ENCODE measurements at regions not wholly inside any gene's neighbourhood (a gene's known extent, or its start where the extent isn't known, plus 50 kb on each side); places are given as distances from the start of the nearest gene placed in this dataset. TPM values are rescaled to one million over a fixed set of nuclear protein-coding genes. Genes with fewer than 3 reads are reported as not detected.

DNA sequence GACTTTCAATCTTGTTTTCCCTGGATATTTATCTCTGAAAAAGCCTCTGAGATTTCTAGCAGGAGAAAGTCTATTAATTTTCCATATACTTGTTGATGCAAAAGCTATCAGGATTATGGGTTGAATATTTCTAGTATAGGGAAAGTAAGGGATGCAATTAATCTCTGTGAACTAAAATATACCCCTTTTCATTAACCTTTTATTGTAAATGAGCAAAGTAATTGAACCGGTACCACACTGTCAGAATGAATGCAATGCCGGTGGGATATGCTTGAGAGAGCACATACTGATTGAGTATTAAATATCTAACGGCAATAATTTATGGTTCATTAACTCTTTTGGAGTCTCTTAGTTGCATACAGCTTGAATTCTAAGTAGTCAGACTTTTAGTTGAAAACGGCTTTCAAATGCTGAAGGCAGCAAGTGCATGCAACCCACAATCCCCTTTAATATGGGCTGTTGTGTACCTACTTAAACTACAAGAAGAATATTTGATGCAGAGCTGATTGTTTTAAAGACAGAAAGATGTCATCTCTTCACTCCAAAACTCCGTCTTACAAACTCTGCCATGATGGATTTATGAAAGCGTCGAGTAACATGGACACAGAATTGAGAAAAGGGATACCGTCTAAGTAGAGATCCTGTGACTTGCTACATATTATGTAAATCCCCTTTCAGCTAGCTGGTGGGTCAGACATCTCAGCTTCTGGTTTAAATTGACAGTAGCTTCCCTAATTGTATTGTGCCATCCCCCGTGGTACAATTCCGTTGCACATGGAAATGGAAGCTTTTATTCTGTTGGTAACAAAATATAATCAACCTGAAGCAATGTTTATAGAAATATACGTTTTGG, 141.3 kb upstream of the CDH8 start:
- DNase-seq: no peak

DNA sequence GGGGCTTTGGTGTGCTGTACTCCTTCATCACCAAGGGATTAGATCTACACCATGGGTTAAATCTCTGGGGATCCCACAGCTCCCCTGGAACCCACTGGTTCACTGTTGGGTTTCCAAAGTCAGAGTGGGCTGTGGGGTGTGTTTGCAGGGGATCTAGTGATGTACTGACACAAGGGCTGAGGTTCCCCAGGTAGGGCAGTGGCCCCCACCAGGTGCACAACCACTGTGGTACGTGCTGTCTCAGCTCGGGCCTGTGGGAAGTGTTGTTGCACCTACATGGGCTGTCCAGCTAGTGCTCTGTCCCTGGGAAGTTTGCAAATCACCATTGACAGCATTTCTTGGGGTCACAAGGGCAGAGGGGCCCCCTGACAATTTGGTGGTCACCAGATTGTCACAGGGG, 134.4 kb upstream of the CDH8 start:
- DNase-seq: no peak

- DNase-seq: no peak
Observed at GRCh38 chr16:62167551-62167950, 131.3 kb upstream of the CDH8 start.

DNA sequence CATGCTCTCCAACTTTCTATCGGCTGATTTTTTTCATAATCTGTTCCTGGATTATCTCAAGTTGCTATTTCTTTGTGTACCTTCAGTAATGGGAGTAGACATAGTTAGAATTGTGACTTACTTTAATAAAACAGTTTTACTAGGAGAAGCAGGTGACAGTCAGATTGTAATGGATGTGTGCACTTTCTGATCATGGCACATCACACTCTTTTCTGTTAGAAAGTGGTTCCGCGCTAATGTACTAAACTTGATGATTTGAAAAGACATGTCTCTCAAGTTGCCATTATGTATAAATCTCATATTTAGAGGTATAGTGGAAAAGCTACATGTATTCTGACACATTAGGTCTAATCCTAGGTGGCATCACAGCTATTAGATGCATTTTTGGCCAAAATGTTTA, 121.3 kb upstream of the CDH8 start:
- DNase-seq: no peak

- DNase-seq: no peak
Observed at GRCh38 chr16:62156971-62157370, 120.7 kb upstream of the CDH8 start.

GRCh38 chr16:62149631-62150030, 113.4 kb upstream of the CDH8 start:
- DNase-seq: no peak

GRCh38 chr16:62137996-62138395, 101.8 kb upstream of the CDH8 start:
- no peak for DNase-seq

DNA sequence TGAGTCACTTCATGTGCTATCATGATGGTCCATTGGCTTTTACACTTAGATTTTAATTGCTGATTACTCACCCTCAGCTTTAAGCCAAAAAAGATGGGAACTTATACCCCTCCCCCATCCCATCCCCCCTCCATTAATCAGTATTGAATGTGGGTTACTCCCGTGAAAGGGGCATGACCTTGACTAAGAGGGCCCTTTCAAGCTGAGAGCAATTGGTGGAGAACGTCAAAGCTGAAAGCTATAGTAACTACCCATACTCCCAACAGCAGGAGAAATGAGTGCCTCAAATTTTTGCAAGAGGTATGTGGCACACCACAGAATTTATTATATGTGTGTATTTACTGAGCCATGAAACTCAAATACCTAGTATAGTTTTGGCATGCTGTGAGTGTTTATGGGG, 99.7 kb upstream of the CDH8 start:
- DNase-seq: no peak

- no peak for DNase-seq
Observed at GRCh38 chr16:62135446-62135845, 99.2 kb upstream of the CDH8 start.

GRCh38 chr16:62130101-62130500, 93.9 kb upstream of the CDH8 start:
- DNase-seq: no peak

DNA sequence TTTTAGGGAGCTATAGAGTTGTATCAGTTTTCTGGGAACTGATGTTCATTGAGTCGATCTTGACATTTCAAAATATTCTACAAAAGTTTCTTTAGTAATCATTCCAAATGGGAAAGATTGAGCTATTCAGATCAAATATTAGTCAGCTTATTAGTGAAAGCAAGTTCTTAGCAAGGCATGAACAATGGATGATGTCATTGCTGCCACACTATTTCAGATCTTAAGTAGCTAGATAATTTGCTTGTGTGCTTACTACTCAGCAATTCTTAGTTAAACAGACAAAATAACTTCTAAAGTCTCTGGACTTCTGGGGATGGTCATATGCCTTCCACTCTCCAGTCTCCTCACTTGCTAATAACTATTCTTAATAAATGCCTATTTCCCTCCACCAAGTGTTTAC, 69.0 kb upstream of the CDH8 start:
- DNase-seq: no peak

DNA sequence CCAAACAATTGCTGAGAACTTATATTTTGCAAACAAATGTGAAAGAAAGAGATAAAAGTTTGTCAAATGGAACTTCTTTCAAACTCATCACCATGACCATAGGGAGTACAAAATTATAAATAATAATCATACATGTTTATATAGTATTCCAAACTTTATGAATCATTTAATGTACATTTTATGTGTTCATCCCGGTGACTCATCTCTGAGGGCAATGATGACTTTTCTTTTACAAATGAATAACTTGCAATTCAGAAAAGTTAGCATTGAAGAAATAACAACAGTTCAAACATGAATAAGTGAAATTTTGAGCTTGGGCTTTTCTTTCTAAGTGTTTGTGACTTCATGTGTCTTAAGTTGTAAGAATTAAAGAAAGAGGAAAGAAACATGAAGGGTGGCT, 66.3 kb upstream of the CDH8 start:
- no peak for DNase-seq

GRCh38 chr16:62100651-62101050, 64.4 kb upstream of the CDH8 start:
- no peak for DNase-seq

GRCh38 chr16:62089715-62090114, 53.5 kb upstream of the CDH8 start:
- DNase-seq: no peak

DNA sequence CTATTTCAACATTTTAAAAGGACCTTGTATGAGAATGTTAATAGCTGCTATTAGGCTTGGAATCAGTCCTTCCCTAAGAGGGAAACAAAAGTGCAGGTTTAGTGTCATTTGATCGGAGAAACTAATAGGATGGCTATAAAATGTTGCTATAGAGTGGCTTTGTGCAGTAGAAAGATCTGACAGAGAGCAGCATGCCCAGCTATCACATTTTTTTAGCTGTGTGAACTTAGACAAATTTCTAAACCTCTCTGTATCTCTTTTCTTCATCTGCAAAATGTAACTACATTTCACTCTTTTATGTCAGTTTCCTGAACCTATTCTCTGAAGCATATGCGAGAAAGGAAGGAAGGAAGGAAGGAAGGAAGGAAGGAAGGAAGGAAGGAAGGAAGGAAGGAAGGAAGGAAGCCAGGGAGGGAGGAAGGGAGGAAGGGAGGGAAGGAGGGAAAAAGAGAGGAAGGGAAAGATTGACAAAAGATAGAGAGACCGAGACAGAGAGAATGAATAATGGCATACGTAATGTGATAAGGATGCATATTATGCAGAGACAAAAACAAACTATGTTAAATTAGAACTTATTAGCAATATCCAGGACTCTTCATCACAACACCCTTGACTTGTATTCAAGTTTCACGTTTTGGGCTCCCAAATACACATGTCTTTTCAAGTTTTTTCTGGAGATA, 52.6 kb upstream of the CDH8 start:
- DNase-seq: no peak

Small RNA genes in the stretch of these regions (small RNA-seq; reads per million reads assigned to genes)
- gene AC009101.1: not detected
- gene AC009161.2: not detected
- gene AC018846.1: not detected
- not detected for gene AC138305.3
- gene RNU6-21P: not detected
